WTC11 (cell line): ENCODE measurements at regions not wholly inside any gene's neighbourhood (a gene's known extent, or its start where the extent isn't known, plus 50 kb on each side); places are given as distances from the start of the nearest gene placed in this dataset.

Experiments
- ATAC-seq: fragments of 200-7000 bp; cut with Tn5 transposase; 2 replicates; pipeline ENCODE4 v1.10.0; 2021; ENCODE audit warnings: mild to moderate bottlenecking, moderate library complexity
- CTCF ChIA-PET: fragments of 300-600 bp; sonication (Branson Sonifier 250); formaldehyde crosslinking; loops from one replicate; lab custom pipeline; 2021; ENCODE audit warnings: antibody characterized with exemption; lab: Charles Lee
- POLR2A ChIA-PET: fragments of 350-600 bp; sonication (Branson Sonifier 250); formaldehyde crosslinking; loops from one replicate; lab custom pipeline; 2021; ENCODE audit warnings: antibody characterized with exemption; lab: Charles Lee
- DNase-seq: peaks from one replicate; pipeline ENCODE4 v3.0.0; 2021; ENCODE audit warnings: low spot score
- H3K27ac Mint-ChIP-seq: 2 replicates; pipeline ENCODE4 v1.8.0; 2021; ENCODE audit warnings: mixed read lengths
- H3K27me3 Mint-ChIP-seq: 2 replicates; pipeline ENCODE4 v1.8.0; 2021; ENCODE audit warnings: low read depth, mild to moderate bottlenecking, moderate library complexity, mixed read lengths
- H3K36me3 Mint-ChIP-seq: 2 replicates; pipeline ENCODE4 v1.8.0; 2021; ENCODE audit warnings: mixed read lengths
- H3K4me1 Mint-ChIP-seq: 2 replicates; pipeline ENCODE4 v1.8.0; 2022; ENCODE audit warnings: mixed read lengths
- H3K4me3 Mint-ChIP-seq: 2 replicates; pipeline ENCODE4 v1.8.0; 2021; ENCODE audit warnings: mild to moderate bottlenecking, moderate library complexity, mixed read lengths
- H3K9me3 Mint-ChIP-seq: 2 replicates; pipeline ENCODE4 v1.8.0; 2021; ENCODE audit warnings: mixed read lengths
- EMX1 ChIP-seq: fragments of 250-450 bp; sonication (Bioruptor Pico); IDR thresholded peaks from 2 replicates; pipeline ENCODE4 v1.8.0; 2021; ENCODE audit warnings: mild to moderate bottlenecking
- ETV6 ChIP-seq: sonication (generic); formaldehyde crosslinking; IDR thresholded peaks from 2 replicates; pipeline ENCODE4 v1.8.1; 2022; ENCODE audit warnings: mild to moderate bottlenecking, missing genetic modification reagents
- FOXJ3 ChIP-seq: sonication (generic); formaldehyde crosslinking; IDR thresholded peaks from 2 replicates; pipeline ENCODE4 v1.9.0; 2021; ENCODE audit warnings: missing genetic modification reagents, mild to moderate bottlenecking, borderline replicate concordance
- FOXK1 ChIP-seq: sonication (generic); formaldehyde crosslinking; IDR thresholded peaks from 2 replicates; pipeline ENCODE4 v1.8.0; 2022; ENCODE audit warnings: mild to moderate bottlenecking, moderate library complexity, missing genetic modification reagents
- JAZF1 ChIP-seq: fragments of 250-450 bp; sonication (Bioruptor Pico); IDR thresholded peaks from 2 replicates; pipeline ENCODE4 v1.9.0; 2021; ENCODE audit warnings: moderate library complexity, mild to moderate bottlenecking, inconsistent platforms
- MYBL2 ChIP-seq: sonication (generic); formaldehyde crosslinking; IDR thresholded peaks from 2 replicates; pipeline ENCODE4 v1.8.1; 2023; ENCODE audit warnings: mild to moderate bottlenecking, moderate library complexity, missing genetic modification reagents
- OVOL2 ChIP-seq: fragments of 250-450 bp; sonication (Bioruptor Pico); IDR thresholded peaks from 2 replicates; pipeline ENCODE4 v1.9.0; 2021; ENCODE audit warnings: mild to moderate bottlenecking, borderline replicate concordance
- SOX15 ChIP-seq: fragments of 250-450 bp; sonication (Bioruptor Pico); IDR thresholded peaks from 2 replicates; pipeline ENCODE4 v1.9.0; 2021; ENCODE audit warnings: mild to moderate bottlenecking
- TCF7 ChIP-seq: sonication (generic); formaldehyde crosslinking; IDR thresholded peaks from 2 replicates; pipeline ENCODE4 v1.8.0; 2022; ENCODE audit warnings: mild to moderate bottlenecking, low read depth, missing genetic modification reagents, moderate library complexity
- TP53 ChIP-seq: sonication (generic); formaldehyde crosslinking; IDR thresholded peaks from 2 replicates; pipeline ENCODE4 v1.8.1; 2023; ENCODE audit warnings: mild to moderate bottlenecking, missing genetic modification reagents
- ZBTB21 ChIP-seq: sonication (generic); formaldehyde crosslinking; IDR thresholded peaks from 2 replicates; pipeline ENCODE4 v1.8.1; 2023; ENCODE audit warnings: mild to moderate bottlenecking, missing genetic modification reagents, borderline replicate concordance
- ZNF138 ChIP-seq: sonication (generic); formaldehyde crosslinking; conservative IDR thresholded peaks from 2 replicates; pipeline ENCODE4 v1.8.1; 2022; ENCODE audit warnings: mild to moderate bottlenecking, moderate library complexity, missing genetic modification reagents
- ZNF219 ChIP-seq: sonication (generic); formaldehyde crosslinking; IDR thresholded peaks from 2 replicates; pipeline ENCODE4 v1.8.0; 2023; ENCODE audit warnings: missing genetic modification reagents, mild to moderate bottlenecking, borderline replicate concordance
- TF ChIP-seq, protein P1 (sequence below): sonication (generic); formaldehyde crosslinking; IDR thresholded peaks from 2 replicates; pipeline ENCODE4 v1.8.1; 2022; ENCODE audit warnings: mild to moderate bottlenecking, moderate library complexity, missing genetic modification reagents
- TF ChIP-seq, protein P2 (sequence below): sonication (generic); formaldehyde crosslinking; IDR thresholded peaks from 2 replicates; pipeline ENCODE4 v1.8.1; 2023; ENCODE audit warnings: mild to moderate bottlenecking, missing genetic modification reagents
- TF ChIP-seq, protein P3 (sequence below): sonication (generic); formaldehyde crosslinking; IDR thresholded peaks from 2 replicates; pipeline ENCODE4 v1.8.1; 2023; ENCODE audit warnings: mild to moderate bottlenecking, missing genetic modification reagents, moderate library complexity
- TF ChIP-seq, protein P4 (sequence below): fragments of 250-450 bp; sonication (Bioruptor Pico); IDR thresholded peaks from 2 replicates; pipeline ENCODE4 v1.8.0; 2021; ENCODE audit warnings: mild to moderate bottlenecking
- TF ChIP-seq, protein P5 (sequence below): fragments of 250-450 bp; sonication (Bioruptor Pico); IDR thresholded peaks from 2 replicates; pipeline ENCODE4 v1.9.0; 2021; ENCODE audit warnings: moderate library complexity, mild to moderate bottlenecking, inconsistent platforms, borderline replicate concordance
- TF ChIP-seq, protein P6 (sequence below): fragments of 250-450 bp; sonication (Bioruptor Pico); IDR thresholded peaks from 2 replicates; pipeline ENCODE4 v2.1.2; 2022; ENCODE audit warnings: mild to moderate bottlenecking, moderate library complexity
- TF ChIP-seq, protein P7 (sequence below): sonication (generic); formaldehyde crosslinking; IDR thresholded peaks from 2 replicates; pipeline ENCODE4 v1.8.1; 2022; ENCODE audit warnings: mild to moderate bottlenecking, missing genetic modification reagents, moderate library complexity, borderline replicate concordance

DNA sequence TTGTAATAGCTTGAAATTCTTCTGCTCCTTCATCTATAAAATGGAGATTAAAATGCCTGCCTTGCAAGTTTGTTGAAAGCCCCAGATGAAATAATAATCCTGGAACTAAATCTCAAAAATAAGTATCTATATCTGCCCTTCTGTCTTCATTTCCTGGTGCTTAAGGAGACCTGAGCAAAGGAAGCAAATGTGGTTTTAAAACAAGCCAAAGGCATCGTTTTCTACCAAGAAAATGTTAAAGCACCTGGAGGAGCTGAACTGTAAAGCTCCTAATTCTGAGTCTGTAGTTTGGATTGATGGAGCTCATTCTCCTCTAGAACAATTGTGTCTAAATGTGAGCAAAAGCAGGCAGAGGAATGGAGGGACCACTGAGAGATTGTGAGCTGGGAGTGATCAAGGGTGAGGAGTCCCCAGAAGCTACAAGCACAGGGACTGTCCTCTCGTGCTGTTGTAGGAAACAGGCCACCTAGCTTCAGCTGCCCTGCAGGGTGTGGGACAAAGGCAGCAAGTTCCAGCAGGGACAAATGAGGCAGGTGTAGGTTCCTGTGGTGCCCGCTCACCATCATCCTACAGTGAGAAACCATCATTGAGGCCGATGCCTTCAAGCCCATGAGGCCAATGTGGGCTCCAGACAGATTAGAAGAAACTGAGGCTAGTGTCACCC lies 420.7 kb upstream of the TRIB2 start:
- no peaks in the 10 kb centered on the region for H3K36me3 Mint-ChIP-seq
- H3K27me3 Mint-ChIP-seq: no peaks in the 10 kb centered on the region
- no peak overlapping the region for H3K27ac Mint-ChIP-seq
- ChIA-PET CTCF (no interaction called here), POLR2A (no interaction called here)
- H3K4me1 Mint-ChIP-seq: no peaks in the 10 kb centered on the region
- peaks cover 7% of the 10 kb centered on the region; the same call in 1 of the 2 replicates for H3K9me3 Mint-ChIP-seq
- no peak for ATAC-seq
- no peak overlapping the region for H3K4me3 Mint-ChIP-seq
- DNase-seq: no peak
- TF ChIP-seq MYBL2 (no peak), FOXK1 (CRISPR knock-in tag) (no peak), TCF7 (CRISPR knock-in tag) (no peak), JAZF1 (CRISPR knock-in tag) (no peak), EMX1 (CRISPR knock-in tag) (no peak), ZNF138 (no peak)

DNA sequence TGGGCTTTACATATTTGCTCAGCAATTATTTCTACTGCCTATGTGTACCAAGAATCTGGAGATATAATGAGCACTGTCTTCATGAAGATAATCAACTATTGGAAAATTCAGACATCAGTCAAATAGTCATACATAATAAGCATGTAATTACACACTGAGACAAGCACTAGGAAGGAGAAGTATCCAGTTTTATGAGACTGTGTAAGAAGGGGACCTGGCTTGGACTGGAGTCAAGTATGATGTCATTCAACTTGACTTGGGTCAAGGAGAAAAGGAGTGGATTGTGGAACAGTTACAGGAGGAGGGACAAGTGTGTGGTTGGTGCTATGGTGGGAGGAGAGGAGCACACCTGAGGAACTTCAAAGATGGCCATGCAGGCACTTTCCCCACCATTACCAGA lies 419.8 kb upstream of the TRIB2 start:
- ATAC-seq: no peak
- no peaks in the 10 kb centered on the region for H3K27me3 Mint-ChIP-seq
- no peak overlapping the region for H3K4me3 Mint-ChIP-seq
- TF ChIP-seq OVOL2 (no peak), ETV6 (CRISPR knock-in tag) (no peak), ZNF138 (no peak), SOX15 (CRISPR knock-in tag) (no peak), FOXK1 (CRISPR knock-in tag) (no peak), FOXJ3 (CRISPR knock-in tag) (no peak), ZNF219 (no peak), ZBTB21 (CRISPR knock-in tag) (no peak), TP53 (no peak)
- TF ChIP-seq, protein P1, sequence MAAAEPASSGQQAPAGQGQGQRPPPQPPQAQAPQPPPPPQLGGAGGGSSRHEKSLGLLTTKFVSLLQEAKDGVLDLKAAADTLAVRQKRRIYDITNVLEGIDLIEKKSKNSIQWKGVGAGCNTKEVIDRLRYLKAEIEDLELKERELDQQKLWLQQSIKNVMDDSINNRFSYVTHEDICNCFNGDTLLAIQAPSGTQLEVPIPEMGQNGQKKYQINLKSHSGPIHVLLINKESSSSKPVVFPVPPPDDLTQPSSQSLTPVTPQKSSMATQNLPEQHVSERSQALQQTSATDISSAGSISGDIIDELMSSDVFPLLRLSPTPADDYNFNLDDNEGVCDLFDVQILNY: no peak
- TF ChIP-seq, protein P2, sequence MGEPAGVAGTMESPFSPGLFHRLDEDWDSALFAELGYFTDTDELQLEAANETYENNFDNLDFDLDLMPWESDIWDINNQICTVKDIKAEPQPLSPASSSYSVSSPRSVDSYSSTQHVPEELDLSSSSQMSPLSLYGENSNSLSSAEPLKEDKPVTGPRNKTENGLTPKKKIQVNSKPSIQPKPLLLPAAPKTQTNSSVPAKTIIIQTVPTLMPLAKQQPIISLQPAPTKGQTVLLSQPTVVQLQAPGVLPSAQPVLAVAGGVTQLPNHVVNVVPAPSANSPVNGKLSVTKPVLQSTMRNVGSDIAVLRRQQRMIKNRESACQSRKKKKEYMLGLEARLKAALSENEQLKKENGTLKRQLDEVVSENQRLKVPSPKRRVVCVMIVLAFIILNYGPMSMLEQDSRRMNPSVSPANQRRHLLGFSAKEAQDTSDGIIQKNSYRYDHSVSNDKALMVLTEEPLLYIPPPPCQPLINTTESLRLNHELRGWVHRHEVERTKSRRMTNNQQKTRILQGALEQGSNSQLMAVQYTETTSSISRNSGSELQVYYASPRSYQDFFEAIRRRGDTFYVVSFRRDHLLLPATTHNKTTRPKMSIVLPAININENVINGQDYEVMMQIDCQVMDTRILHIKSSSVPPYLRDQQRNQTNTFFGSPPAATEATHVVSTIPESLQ: no peak
- TF ChIP-seq, protein P3, sequence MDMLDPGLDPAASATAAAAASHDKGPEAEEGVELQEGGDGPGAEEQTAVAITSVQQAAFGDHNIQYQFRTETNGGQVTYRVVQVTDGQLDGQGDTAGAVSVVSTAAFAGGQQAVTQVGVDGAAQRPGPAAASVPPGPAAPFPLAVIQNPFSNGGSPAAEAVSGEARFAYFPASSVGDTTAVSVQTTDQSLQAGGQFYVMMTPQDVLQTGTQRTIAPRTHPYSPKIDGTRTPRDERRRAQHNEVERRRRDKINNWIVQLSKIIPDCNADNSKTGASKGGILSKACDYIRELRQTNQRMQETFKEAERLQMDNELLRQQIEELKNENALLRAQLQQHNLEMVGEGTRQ (CRISPR knock-in tag): no peak
- TF ChIP-seq, protein P4, sequence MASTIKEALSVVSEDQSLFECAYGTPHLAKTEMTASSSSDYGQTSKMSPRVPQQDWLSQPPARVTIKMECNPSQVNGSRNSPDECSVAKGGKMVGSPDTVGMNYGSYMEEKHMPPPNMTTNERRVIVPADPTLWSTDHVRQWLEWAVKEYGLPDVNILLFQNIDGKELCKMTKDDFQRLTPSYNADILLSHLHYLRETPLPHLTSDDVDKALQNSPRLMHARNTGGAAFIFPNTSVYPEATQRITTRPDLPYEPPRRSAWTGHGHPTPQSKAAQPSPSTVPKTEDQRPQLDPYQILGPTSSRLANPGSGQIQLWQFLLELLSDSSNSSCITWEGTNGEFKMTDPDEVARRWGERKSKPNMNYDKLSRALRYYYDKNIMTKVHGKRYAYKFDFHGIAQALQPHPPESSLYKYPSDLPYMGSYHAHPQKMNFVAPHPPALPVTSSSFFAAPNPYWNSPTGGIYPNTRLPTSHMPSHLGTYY (CRISPR knock-in tag): no peak
- TF ChIP-seq, protein P5, sequence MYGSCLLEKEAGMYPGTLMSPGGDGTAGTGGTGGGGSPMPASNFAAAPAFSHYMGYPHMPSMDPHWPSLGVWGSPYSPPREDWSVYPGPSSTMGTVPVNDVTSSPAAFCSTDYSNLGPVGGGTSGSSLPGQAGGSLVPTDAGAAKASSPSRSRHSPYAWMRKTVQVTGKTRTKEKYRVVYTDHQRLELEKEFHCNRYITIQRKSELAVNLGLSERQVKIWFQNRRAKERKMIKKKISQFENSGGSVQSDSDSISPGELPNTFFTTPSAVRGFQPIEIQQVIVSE: no peak
- TF ChIP-seq, protein P6, sequence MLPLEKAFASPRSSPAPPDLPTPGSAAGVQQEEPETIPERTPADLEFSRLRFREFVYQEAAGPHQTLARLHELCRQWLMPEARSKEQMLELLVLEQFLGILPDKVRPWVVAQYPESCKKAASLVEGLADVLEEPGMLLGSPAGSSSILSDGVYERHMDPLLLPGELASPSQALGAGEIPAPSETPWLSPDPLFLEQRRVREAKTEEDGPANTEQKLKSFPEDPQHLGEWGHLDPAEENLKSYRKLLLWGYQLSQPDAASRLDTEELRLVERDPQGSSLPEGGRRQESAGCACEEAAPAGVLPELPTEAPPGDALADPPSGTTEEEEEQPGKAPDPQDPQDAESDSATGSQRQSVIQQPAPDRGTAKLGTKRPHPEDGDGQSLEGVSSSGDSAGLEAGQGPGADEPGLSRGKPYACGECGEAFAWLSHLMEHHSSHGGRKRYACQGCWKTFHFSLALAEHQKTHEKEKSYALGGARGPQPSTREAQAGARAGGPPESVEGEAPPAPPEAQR: no peak
- TF ChIP-seq, protein P7, sequence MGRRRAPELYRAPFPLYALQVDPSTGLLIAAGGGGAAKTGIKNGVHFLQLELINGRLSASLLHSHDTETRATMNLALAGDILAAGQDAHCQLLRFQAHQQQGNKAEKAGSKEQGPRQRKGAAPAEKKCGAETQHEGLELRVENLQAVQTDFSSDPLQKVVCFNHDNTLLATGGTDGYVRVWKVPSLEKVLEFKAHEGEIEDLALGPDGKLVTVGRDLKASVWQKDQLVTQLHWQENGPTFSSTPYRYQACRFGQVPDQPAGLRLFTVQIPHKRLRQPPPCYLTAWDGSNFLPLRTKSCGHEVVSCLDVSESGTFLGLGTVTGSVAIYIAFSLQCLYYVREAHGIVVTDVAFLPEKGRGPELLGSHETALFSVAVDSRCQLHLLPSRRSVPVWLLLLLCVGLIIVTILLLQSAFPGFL: no peak
- no peaks in the 10 kb centered on the region for H3K4me1 Mint-ChIP-seq
- POLR2A ChIA-PET: no interaction called here
- CTCF ChIA-PET: no interaction called here
- H3K27ac Mint-ChIP-seq: no peak overlapping the region
- no peak for DNase-seq
- H3K36me3 Mint-ChIP-seq: no peaks in the 10 kb centered on the region
- peaks cover 7% of the 10 kb centered on the region; the same call in 1 of the 2 replicates for H3K9me3 Mint-ChIP-seq
